ENCODE measurements at regions not wholly inside any gene's neighbourhood (a gene's known extent, or its start where the extent isn't known, plus 50 kb on each side); places are given as distances from the start of the nearest gene placed in this dataset.

DNA sequence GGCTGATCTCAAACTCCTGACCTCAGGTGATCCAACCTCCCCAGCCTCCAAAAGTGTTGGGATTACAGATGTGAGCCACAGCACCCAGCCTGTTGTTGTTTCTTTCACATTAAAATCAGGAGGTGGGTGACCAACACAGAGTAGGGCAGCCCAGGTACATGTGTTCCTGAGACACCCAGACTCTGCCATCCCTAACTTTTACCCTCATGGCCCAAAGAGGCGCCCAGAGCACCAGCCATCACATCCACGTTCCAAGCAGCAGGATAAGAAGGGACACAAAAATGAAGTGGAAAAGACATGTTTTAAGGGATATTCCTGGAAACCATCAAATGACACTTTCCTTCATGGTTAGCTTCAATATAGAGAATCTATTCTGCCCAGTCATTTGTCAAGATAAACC is 159.6 kb upstream of the KLF6 start:
- TF ChIP-seq, protein P1, sequence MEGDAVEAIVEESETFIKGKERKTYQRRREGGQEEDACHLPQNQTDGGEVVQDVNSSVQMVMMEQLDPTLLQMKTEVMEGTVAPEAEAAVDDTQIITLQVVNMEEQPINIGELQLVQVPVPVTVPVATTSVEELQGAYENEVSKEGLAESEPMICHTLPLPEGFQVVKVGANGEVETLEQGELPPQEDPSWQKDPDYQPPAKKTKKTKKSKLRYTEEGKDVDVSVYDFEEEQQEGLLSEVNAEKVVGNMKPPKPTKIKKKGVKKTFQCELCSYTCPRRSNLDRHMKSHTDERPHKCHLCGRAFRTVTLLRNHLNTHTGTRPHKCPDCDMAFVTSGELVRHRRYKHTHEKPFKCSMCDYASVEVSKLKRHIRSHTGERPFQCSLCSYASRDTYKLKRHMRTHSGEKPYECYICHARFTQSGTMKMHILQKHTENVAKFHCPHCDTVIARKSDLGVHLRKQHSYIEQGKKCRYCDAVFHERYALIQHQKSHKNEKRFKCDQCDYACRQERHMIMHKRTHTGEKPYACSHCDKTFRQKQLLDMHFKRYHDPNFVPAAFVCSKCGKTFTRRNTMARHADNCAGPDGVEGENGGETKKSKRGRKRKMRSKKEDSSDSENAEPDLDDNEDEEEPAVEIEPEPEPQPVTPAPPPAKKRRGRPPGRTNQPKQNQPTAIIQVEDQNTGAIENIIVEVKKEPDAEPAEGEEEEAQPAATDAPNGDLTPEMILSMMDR (IDR thresholded peaks at IDR 0.05; ENCODE audit: extremely low read depth in 1 of 2, insufficient read depth in 1 of 2, low read depth in 1 of 2, low read length in 2 of 2) = no peak
- TF ChIP-seq POLR2A (IDR thresholded peaks at IDR 0.05; ENCODE audit: low read depth, low read length) (no peak), POLR2AphosphoS5 (IDR thresholded peaks at IDR 0.05; ENCODE audit: insufficient read depth, low read depth, low read length) (no peak), EZH2 (IDR thresholded peaks at IDR 0.05; ENCODE audit: borderline replicate concordance, low read depth, low read length, severe bottlenecking) (no peak), JUN (IDR thresholded peaks at IDR 0.05; ENCODE audit: borderline replicate concordance, insufficient read depth, insufficient read length, low read depth) (no peak)
- TF ChIP-seq, protein P2, sequence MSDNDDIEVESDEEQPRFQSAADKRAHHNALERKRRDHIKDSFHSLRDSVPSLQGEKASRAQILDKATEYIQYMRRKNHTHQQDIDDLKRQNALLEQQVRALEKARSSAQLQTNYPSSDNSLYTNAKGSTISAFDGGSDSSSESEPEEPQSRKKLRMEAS (IDR thresholded peaks at IDR 0.05; ENCODE audit: insufficient read depth, insufficient read length) = no peak
